K562 (cell line): ENCODE measurements at regions not wholly inside any gene's neighbourhood (a gene's known extent, or its start where the extent isn't known, plus 50 kb on each side); places are given as distances from the start of the nearest gene placed in this dataset.

ENCODE experiments used
- CEBPG ChIP-seq, 3 experiments: fragments of 200-800 bp in 1 of 3; sonication (Bioruptor generic) in 1 of 3; sonication (generic) in 1 of 3; formaldehyde crosslinking in 1 of 3; IDR thresholded peaks in 2 of 3; conservative IDR thresholded peaks in 1 of 3; 2 replicates each; pipeline versions ENCODE4 v1.6.1 to v1.8.0; 2016 to 2022; ENCODE audit warnings: missing compliant biosample characterization in 2 of 3, missing genetic modification characterization in 2 of 3, mild to moderate bottlenecking in 1 of 3, missing genetic modification reagents in 1 of 3
- EP300 ChIP-seq: IDR thresholded peaks from 2 replicates; pipeline ENCODE4 v1.6.1; 2012; ENCODE audit warnings: low read length, improper control_type of control experiment
- ETV5 ChIP-seq: sonication (generic); formaldehyde crosslinking; IDR thresholded peaks from 2 replicates; pipeline ENCODE4 v1.4.0; 2020; ENCODE audit warnings: low read depth, mild to moderate bottlenecking, missing genetic modification reagents
- FOXA3 ChIP-seq, 2 experiments: fragments of 450-650 bp in 1 of 2; sonication (generic) in 1 of 2; formaldehyde crosslinking; IDR thresholded peaks in 1 of 2; conservative IDR thresholded peaks in 1 of 2; 2 replicates each; pipeline versions ENCODE4 v1.4.0 to v1.8.0; 2020 to 2022; ENCODE audit warnings: mild to moderate bottlenecking in 2 of 2, missing genetic modification reagents in 1 of 2
- FOXJ3 ChIP-seq: sonication (generic); formaldehyde crosslinking; IDR thresholded peaks from 2 replicates; pipeline ENCODE4 v1.4.0; 2020; ENCODE audit warnings: mild to moderate bottlenecking, missing genetic modification reagents
- FOXP1 ChIP-seq: sonication (generic); formaldehyde crosslinking; IDR thresholded peaks from 2 replicates; pipeline ENCODE4 v1.8.0; 2022; ENCODE audit warnings: mild to moderate bottlenecking, missing genetic modification reagents
- GTF2E2 ChIP-seq: fragments of 200-800 bp; sonication (Bioruptor generic); IDR thresholded peaks from 2 replicates; pipeline ENCODE4 v1.6.1; 2016; ENCODE audit warnings: missing genetic modification characterization, missing compliant biosample characterization
- HMGN3 ChIP-seq: IDR thresholded peaks from 2 replicates; pipeline ENCODE4 v1.6.1; 2011; ENCODE audit warnings: borderline replicate concordance, low read depth, mild to moderate bottlenecking, mixed read lengths, low read length; ENCODE audit not compliant: insufficient read length; ENCODE audit errors: extremely low read depth
- MAFK ChIP-seq: IDR thresholded peaks from 2 replicates; pipeline ENCODE4 v1.6.1; 2011; ENCODE audit warnings: low read length, improper control_type of control experiment
- NEUROD1 ChIP-seq: fragments of 150-350 bp; IDR thresholded peaks from 2 replicates; pipeline ENCODE4 v1.6.1; 2014; ENCODE audit warnings: borderline replicate concordance, low read length, low read depth; ENCODE audit not compliant: partially characterized antibody
- SMAD4 ChIP-seq: fragments of 250-450 bp; sonication (Bioruptor Pico); conservative IDR thresholded peaks from 2 replicates; pipeline ENCODE4 v1.8.0; 2021; ENCODE audit warnings: inconsistent platforms, mild to moderate bottlenecking, moderate library complexity
- SMARCE1 ChIP-seq: fragments of 450-650 bp; IDR thresholded peaks from 2 replicates; pipeline ENCODE4 v1.7.1; 2016; ENCODE audit warnings: mild to moderate bottlenecking
- TEAD1 ChIP-seq, 2 experiments: fragments of 450-650 bp in 1 of 2; sonication (generic) in 1 of 2; formaldehyde crosslinking; IDR thresholded peaks; 2 replicates each; pipeline versions ENCODE4 v1.4.0 to v1.8.0; 2020 to 2022; ENCODE audit warnings: mild to moderate bottlenecking in 2 of 2, missing genetic modification reagents in 1 of 2
- ZEB2 ChIP-seq: fragments of 450-650 bp; IDR thresholded peaks from 2 replicates; pipeline ENCODE4 v1.6.1; 2016
- ZKSCAN1 ChIP-seq: fragments of 150-350 bp; IDR thresholded peaks from 2 replicates; pipeline ENCODE4 v1.6.1; 2016; ENCODE audit warnings: low read depth, low read length
- ZKSCAN8 ChIP-seq: fragments of 200-800 bp; sonication (Bioruptor generic); IDR thresholded peaks from 2 replicates; pipeline ENCODE4 v1.6.1; 2016; ENCODE audit warnings: missing genetic modification characterization, missing compliant biosample characterization
- TF ChIP-seq, protein P1 (sequence below): fragments of 450-650 bp; IDR thresholded peaks from 2 replicates; pipeline ENCODE4 v1.6.1; 2018; ENCODE audit not compliant: partially characterized antibody
- TF ChIP-seq, protein P2 (sequence below), 2 experiments: IDR thresholded peaks in 1 of 2; conservative IDR thresholded peaks in 1 of 2; 2 replicates each; pipeline ENCODE4 v1.6.1; 2016; ENCODE audit warnings: low read depth in 2 of 2, mild to moderate bottlenecking in 1 of 2, missing compliant biosample characterization in 1 of 2, missing genetic modification characterization in 1 of 2, moderate library complexity in 1 of 2
- TF ChIP-seq, protein P3 (sequence below): sonication (generic); formaldehyde crosslinking; IDR thresholded peaks from 2 replicates; pipeline ENCODE4 v1.9.0; 2022; ENCODE audit warnings: mild to moderate bottlenecking, missing genetic modification reagents

DNA sequence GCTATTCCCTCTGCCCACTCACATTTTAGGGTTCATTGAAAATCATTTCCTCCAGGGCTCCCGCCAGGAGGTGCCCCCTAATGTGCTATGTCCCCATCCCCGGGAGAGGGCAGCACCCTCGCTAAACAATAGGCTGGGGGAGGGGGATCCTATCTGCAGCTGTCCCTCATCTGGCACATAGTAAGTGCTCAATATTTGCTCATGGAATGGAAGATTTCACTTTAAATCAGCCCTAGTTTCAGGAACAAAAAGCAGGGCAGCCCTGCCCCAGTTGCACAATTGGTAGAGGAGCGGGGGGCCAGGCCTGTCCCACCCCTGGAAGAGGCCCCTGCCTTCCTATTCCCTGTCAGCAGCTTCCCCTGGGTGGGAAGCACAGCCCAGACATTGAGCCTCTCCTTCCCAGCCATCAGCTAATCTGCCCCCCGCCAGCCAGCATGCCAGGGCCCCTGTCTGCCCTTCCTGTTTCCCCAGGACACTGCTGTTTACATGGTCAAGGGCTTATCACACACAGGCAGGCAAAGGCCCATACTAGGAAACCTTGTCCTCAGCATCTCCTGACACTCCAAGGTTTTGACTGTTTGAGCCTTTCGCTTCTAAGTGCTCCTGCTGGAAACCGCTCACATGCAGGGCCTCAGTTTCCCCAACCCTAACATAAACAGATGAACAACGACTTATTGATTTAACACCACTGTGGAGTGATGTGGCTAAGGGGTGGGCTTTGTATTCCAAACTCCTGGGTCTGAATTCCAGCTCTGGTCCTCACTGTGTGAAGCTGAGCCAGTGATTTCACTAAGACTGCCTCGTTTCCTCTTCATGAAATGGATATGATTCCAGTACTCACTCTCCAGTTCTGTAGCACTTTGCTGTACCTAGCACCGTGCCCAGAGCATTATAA, 130.7 kb upstream of the ZMIZ1 start (continued):
- TF ChIP-seq, protein P1, sequence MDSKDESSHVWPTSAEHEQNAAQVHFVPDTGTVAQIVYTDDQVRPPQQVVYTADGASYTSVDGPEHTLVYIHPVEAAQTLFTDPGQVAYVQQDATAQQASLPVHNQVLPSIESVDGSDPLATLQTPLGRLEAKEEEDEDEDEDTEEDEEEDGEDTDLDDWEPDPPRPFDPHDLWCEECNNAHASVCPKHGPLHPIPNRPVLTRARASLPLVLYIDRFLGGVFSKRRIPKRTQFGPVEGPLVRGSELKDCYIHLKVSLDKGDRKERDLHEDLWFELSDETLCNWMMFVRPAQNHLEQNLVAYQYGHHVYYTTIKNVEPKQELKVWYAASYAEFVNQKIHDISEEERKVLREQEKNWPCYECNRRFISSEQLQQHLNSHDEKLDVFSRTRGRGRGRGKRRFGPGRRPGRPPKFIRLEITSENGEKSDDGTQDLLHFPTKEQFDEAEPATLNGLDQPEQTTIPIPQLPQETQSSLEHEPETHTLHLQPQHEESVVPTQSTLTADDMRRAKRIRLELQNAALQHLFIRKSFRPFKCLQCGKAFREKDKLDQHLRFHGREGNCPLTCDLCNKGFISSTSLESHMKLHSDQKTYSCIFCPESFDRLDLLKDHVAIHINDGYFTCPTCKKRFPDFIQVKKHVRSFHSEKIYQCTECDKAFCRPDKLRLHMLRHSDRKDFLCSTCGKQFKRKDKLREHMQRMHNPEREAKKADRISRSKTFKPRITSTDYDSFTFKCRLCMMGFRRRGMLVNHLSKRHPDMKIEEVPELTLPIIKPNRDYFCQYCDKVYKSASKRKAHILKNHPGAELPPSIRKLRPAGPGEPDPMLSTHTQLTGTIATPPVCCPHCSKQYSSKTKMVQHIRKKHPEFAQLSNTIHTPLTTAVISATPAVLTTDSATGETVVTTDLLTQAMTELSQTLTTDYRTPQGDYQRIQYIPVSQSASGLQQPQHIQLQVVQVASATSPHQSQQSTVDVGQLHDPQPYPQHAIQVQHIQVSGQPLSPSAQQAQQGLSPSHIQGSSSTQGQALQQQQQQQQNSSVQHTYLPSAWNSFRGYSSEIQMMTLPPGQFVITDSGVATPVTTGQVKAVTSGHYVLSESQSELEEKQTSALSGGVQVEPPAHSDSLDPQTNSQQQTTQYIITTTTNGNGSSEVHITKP, result peak; percentile 38
- TF ChIP-seq ZKSCAN8 (CRISPR knock-in tag) (peak; percentile 96), SMARCE1 (peak; percentile 63; the same call in 1 of the 2 replicates), CEBPG (CRISPR knock-in tag; IDR thresholded peaks at IDR 0.05) (no peak), CEBPG (tag; conservative IDR thresholded peaks at IDR 0.05 in 1 of 2, IDR thresholded peaks at IDR 0.05 in 1 of 2) (peak in 1 of 2 experiments; percentile 56; a peak in 1 of 4 replicates), ZEB2 (0 out of 2 replicates have a peak, but pooled peaks have one; percentile 45), SMAD4 (CRISPR knock-in tag) (peak; percentile 84), FOXJ3 (CRISPR knock-in tag) (0 out of 2 replicates have a peak, but pooled peaks have one; percentile 35), MAFK (peak; percentile 2; the same call in 1 of the 2 replicates), HMGN3 (peak; percentile 46), FOXP1 (CRISPR knock-in tag) (no peak), EP300 (peak; percentile 69), ZKSCAN1 (peak; percentile 70; the same call in 1 of the 2 replicates), ETV5 (0 out of 2 replicates have a peak, but pooled peaks have one; percentile 31), TEAD1 (CRISPR knock-in tag; IDR thresholded peaks at IDR 0.05) (0 out of 4 replicates have a peak, but pooled peaks of 1 of the 2 experiments have one; percentile 19), FOXA3 (CRISPR knock-in tag; conservative IDR thresholded peaks at IDR 0.05 in 1 of 2, IDR thresholded peaks at IDR 0.05 in 1 of 2) (peak; percentile 72 to 89; a peak in 3 of 4 replicates), GTF2E2 (tag) (no peak), NEUROD1 (peak; percentile 22)
- TF ChIP-seq, protein P2, sequence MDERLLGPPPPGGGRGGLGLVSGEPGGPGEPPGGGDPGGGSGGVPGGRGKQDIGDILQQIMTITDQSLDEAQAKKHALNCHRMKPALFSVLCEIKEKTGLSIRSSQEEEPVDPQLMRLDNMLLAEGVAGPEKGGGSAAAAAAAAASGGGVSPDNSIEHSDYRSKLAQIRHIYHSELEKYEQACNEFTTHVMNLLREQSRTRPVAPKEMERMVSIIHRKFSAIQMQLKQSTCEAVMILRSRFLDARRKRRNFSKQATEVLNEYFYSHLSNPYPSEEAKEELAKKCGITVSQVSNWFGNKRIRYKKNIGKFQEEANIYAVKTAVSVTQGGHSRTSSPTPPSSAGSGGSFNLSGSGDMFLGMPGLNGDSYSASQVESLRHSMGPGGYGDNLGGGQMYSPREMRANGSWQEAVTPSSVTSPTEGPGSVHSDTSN (CRISPR knock-in tag; IDR thresholded peaks at IDR 0.05; ENCODE audit: low read depth), result no peak
- TF ChIP-seq, protein P2 (tag; conservative IDR thresholded peaks at IDR 0.05; ENCODE audit: low read depth), result peak; percentile 49
- TF ChIP-seq, protein P3, sequence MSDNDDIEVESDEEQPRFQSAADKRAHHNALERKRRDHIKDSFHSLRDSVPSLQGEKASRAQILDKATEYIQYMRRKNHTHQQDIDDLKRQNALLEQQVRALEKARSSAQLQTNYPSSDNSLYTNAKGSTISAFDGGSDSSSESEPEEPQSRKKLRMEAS (CRISPR knock-in tag), result 0 out of 2 replicates have a peak, but pooled peaks have one; percentile 12
